ENCODE measurements at regions not wholly inside any gene's neighbourhood (a gene's known extent, or its start where the extent isn't known, plus 50 kb on each side); places are given as distances from the start of the nearest gene placed in this dataset.

- H3K4me1 Mint-ChIP-seq (ENCODE audit: low read depth, unreplicated experiment) = peaks cover 26% of the 10 kb centered on the region
- no peaks in the 10 kb centered on the region for H3K36me3 Mint-ChIP-seq (ENCODE audit: insufficient read depth, unreplicated experiment)
- intact Hi-C loops (cut with micrococcal nuclease; ENCODE audit: unreplicated experiment) = no loop called here
- DNase-seq = no peak
- H3K4me3 Mint-ChIP-seq (ENCODE audit: low read depth, unreplicated experiment) = no peak overlapping the region
- no peaks in the 10 kb centered on the region for H3K27me3 Mint-ChIP-seq (ENCODE audit: unreplicated experiment)
- no peaks in the 10 kb centered on the region for H3K9me3 Mint-ChIP-seq (ENCODE audit: low read depth, unreplicated experiment)
- TF ChIP-seq CTCF (IDR thresholded peaks at IDR 0.05; ENCODE audit: unreplicated experiment) = no peak
- BruUV-seq (replicated peaks) = no TSS peak
- H3K27ac Mint-ChIP-seq (ENCODE audit: unreplicated experiment) = no peak overlapping the region
- CTCF ChIA-PET = no interaction called here
Observed at GRCh38 chr5:74355041-74355824, 285.3 kb downstream of the ENC1 start.

- BruUV-seq (replicated peaks) = no TSS peak
- Mint-ChIP-seq H3K4me1 (ENCODE audit: low read depth, unreplicated experiment) (peaks cover 23% of the 10 kb centered on the region), H3K9me3 (ENCODE audit: low read depth, unreplicated experiment) (peaks cover 4% of the 10 kb centered on the region), H3K27me3 (ENCODE audit: unreplicated experiment) (no peaks in the 10 kb centered on the region), H3K4me3 (ENCODE audit: low read depth, unreplicated experiment) (no peak overlapping the region), H3K36me3 (ENCODE audit: insufficient read depth, unreplicated experiment) (no peaks in the 10 kb centered on the region), H3K27ac (ENCODE audit: unreplicated experiment) (no peak overlapping the region)
- CTCF ChIA-PET = no interaction called here
- intact Hi-C loops (cut with micrococcal nuclease; ENCODE audit: unreplicated experiment) = no loop called here
- TF ChIP-seq CTCF (IDR thresholded peaks at IDR 0.05; ENCODE audit: unreplicated experiment) = no peak
- no peak for DNase-seq
Observed at GRCh38 chr5:74352256-74352655, 288.3 kb downstream of the ENC1 start.

- Mint-ChIP-seq H3K27ac (ENCODE audit: unreplicated experiment) (peak overlapping the region; percentile 33), H3K4me1 (ENCODE audit: low read depth, unreplicated experiment) (peaks cover 41% of the 10 kb centered on the region), H3K36me3 (ENCODE audit: insufficient read depth, unreplicated experiment) (no peaks in the 10 kb centered on the region), H3K27me3 (ENCODE audit: unreplicated experiment) (no peaks in the 10 kb centered on the region), H3K4me3 (ENCODE audit: low read depth, unreplicated experiment) (no peak overlapping the region), H3K9me3 (ENCODE audit: low read depth, unreplicated experiment) (peaks cover 3% of the 10 kb centered on the region)
- no TSS peak for BruUV-seq (replicated peaks)
- intact Hi-C loops (cut with micrococcal nuclease; ENCODE audit: unreplicated experiment) = no loop called here
- CTCF ChIA-PET = no interaction called here
- no peak for DNase-seq
- no peak for TF ChIP-seq CTCF (IDR thresholded peaks at IDR 0.05; ENCODE audit: unreplicated experiment)
Observed at GRCh38 chr5:74342948-74343682, 297.4 kb downstream of the ENC1 start.

GRCh38 chr5:74342182-74342581 is 298.3 kb downstream of the ENC1 start:
- H3K36me3 Mint-ChIP-seq (ENCODE audit: insufficient read depth, unreplicated experiment) = no peaks in the 10 kb centered on the region
- no peak overlapping the region for H3K4me3 Mint-ChIP-seq (ENCODE audit: low read depth, unreplicated experiment)
- intact Hi-C loops (cut with micrococcal nuclease; ENCODE audit: unreplicated experiment) = no loop called here
- H3K27ac Mint-ChIP-seq (ENCODE audit: unreplicated experiment) = peak overlapping the region; percentile 33
- DNase-seq = no peak
- H3K27me3 Mint-ChIP-seq (ENCODE audit: unreplicated experiment) = no peaks in the 10 kb centered on the region
- peaks cover 50% of the 10 kb centered on the region for H3K4me1 Mint-ChIP-seq (ENCODE audit: low read depth, unreplicated experiment)
- TF ChIP-seq CTCF (IDR thresholded peaks at IDR 0.05; ENCODE audit: unreplicated experiment) = no peak
- no TSS peak for BruUV-seq (replicated peaks)
- CTCF ChIA-PET = interaction anchor here (0.8 to 1.1 kb wide), 3 partner anchors 11 to 298 kb away, joined by 3 to 4 read pairs (median 3); partner anchors contain the start of gene ENC1
- no peaks in the 10 kb centered on the region for H3K9me3 Mint-ChIP-seq (ENCODE audit: low read depth, unreplicated experiment)

Measured in Calu3 (cell line).